ENCODE measurements at regions not wholly inside any gene's neighbourhood (a gene's known extent, or its start where the extent isn't known, plus 50 kb on each side); places are given as distances from the start of the nearest gene placed in this dataset.
"Not testable (repeated sequence)": the region's sequence is repeated elsewhere in the genome, so short reads cannot be mapped to it uniquely, and the experiment has no call there.

GRCh38 chr1:54474310-54475251, 68.4 kb upstream of the SSBP3 start:
- DNase-seq (ENCODE audit: low read depth in 2 of 2) = no peak

GRCh38 chr1:54471588-54471987, 65.4 kb upstream of the SSBP3 start:
- DNase-seq (ENCODE audit: low read depth in 2 of 2) = no peak

- DNase-seq (ENCODE audit: low read depth in 2 of 2) = not testable (repeated sequence)
These were observed 63.2 kb upstream of the SSBP3 start for GRCh38 chr1:54469444-54469843.

- DNase-seq (ENCODE audit: low read depth in 2 of 2) = not testable (repeated sequence)
These were observed 62.3 kb upstream of the SSBP3 start for GRCh38 chr1:54468288-54469084.

- no peak for DNase-seq (ENCODE audit: low read depth in 2 of 2)
These were observed 59.2 kb upstream of the SSBP3 start for GRCh38 chr1:54465351-54465811.

GRCh38 chr1:54464477-54465146, 58.4 kb upstream of the SSBP3 start:
- DNase-seq (ENCODE audit: low read depth in 2 of 2) = no peak

GRCh38 chr1:54464031-54464476, 57.9 kb upstream of the SSBP3 start:
- DNase-seq (ENCODE audit: low read depth in 2 of 2) = no peak

GRCh38 chr1:54463259-54464030, 57.3 kb upstream of the SSBP3 start:
- DNase-seq (ENCODE audit: low read depth in 2 of 2) = no peak

- no peak for DNase-seq (ENCODE audit: low read depth in 2 of 2)
These were observed 56.5 kb upstream of the SSBP3 start for GRCh38 chr1:54462597-54463258.

GRCh38 chr1:54461731-54462596, 55.8 kb upstream of the SSBP3 start:
- no peak for DNase-seq (ENCODE audit: low read depth in 2 of 2)

GRCh38 chr1:54460861-54461387, 54.7 kb upstream of the SSBP3 start:
- DNase-seq (ENCODE audit: low read depth in 2 of 2) = no peak

GRCh38 chr1:54460351-54460750, 54.2 kb upstream of the SSBP3 start:
- DNase-seq (ENCODE audit: low read depth in 2 of 2) = peak in 1 of 2 donors; percentile 21

- DNase-seq (ENCODE audit: low read depth in 2 of 2) = no peak
These were observed 53.6 kb upstream of the SSBP3 start for GRCh38 chr1:54459726-54460191.

- no peak for DNase-seq (ENCODE audit: low read depth in 2 of 2)
These were observed 52.9 kb upstream of the SSBP3 start for GRCh38 chr1:54459140-54459539.

GRCh38 chr1:54456921-54457529, 50.8 kb upstream of the SSBP3 start:
- no peak for DNase-seq (ENCODE audit: low read depth in 2 of 2)

GRCh38 chr1:54456361-54456760, 50.2 kb upstream of the SSBP3 start:
- DNase-seq (ENCODE audit: low read depth in 2 of 2) = no peak
